Natural killer cell treated with Interleukin-12 subunit alpha and Interleukin-12 subunit beta and Interleukin-15 and Interleukin-18, amount 100 ng/mL, for 72 hours (primary cell): ENCODE measurements at regions not wholly inside any gene's neighbourhood (a gene's known extent, or its start where the extent isn't known, plus 50 kb on each side); places are given as distances from the start of the nearest gene placed in this dataset.

ENCODE experiments used
- ATAC-seq, 2 donors: fragments of 150-1000 bp; cut with Tn5 transposase in 1 of 2; sonication (Bioruptor Pico), chemical (Tn5 transposase) in 1 of 2; 2 replicates each; pipeline ENCODE4 v1.10.0; 2021
- DNase-seq: peaks from one replicate; pipeline ENCODE4 v3.0.0; 2022; ENCODE audit warnings: low spot score
- H3K27ac Mint-ChIP-seq, 2 donors: 1 replicate in 1 of 2; 2 replicates in 1 of 2; pipeline ENCODE4 v1.8.0; 2022; ENCODE audit warnings: mixed read lengths in 2 of 2, mild to moderate bottlenecking in 1 of 2, moderate library complexity in 1 of 2
- H3K27me3 Mint-ChIP-seq, 2 donors: 1 replicate in 1 of 2; 2 replicates in 1 of 2; pipeline ENCODE4 v1.8.0; 2022; ENCODE audit warnings: mixed read lengths in 2 of 2
- H3K36me3 Mint-ChIP-seq: one replicate; pipeline ENCODE4 v1.8.0; 2022; ENCODE audit warnings: mixed read lengths
- H3K4me1 Mint-ChIP-seq, 2 donors: 1 replicate in 1 of 2; 2 replicates in 1 of 2; pipeline ENCODE4 v1.8.0; 2022; ENCODE audit warnings: low read depth in 2 of 2, mixed read lengths in 2 of 2, mild to moderate bottlenecking in 1 of 2
- H3K4me3 Mint-ChIP-seq: one replicate; pipeline ENCODE4 v1.8.0; 2022; ENCODE audit warnings: mixed read lengths
- H3K9me3 Mint-ChIP-seq: 2 replicates; pipeline ENCODE4 v1.8.0; 2022; ENCODE audit warnings: mixed read lengths

- Mint-ChIP-seq H3K36me3 (peaks cover 4% of the 10 kb centered on the region), H3K27me3 (peaks cover 3 to 18% of the 10 kb centered on the region in 2 donors), H3K9me3 (peaks cover 6% of the 10 kb centered on the region), H3K4me3 (no peak overlapping the region), H3K4me1 (no peaks in the 10 kb centered on the region), H3K27ac (no peak overlapping the region)
- DNase-seq (no peak), ATAC-seq (no peak)
These were observed 157.7 kb upstream of the B3GAT2 start for GRCh38 chr6:71114544-71114943.

DNA sequence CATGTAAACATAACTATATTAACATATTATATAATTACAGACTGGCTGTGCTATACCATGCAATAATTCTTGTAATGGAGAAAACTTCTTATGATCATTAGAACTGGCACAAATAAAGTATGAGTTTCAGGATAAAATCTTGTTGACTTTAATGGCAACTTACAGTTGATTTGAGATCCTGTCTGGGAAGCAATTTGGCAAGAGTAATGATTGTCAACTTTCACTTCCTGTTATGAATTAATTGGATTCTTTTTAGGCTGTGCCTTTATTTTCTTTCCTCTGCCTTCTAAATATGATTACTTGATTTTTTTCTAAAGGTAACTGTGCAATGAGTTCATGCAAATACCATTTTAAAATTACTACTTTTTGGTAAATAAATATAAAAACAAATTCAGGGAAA is 158.1 kb upstream of the B3GAT2 start:
- H3K9me3 Mint-ChIP-seq = peaks cover 6% of the 10 kb centered on the region
- peaks cover 4% of the 10 kb centered on the region for H3K36me3 Mint-ChIP-seq
- H3K27ac Mint-ChIP-seq = no peak overlapping the region
- no peak for ATAC-seq
- peaks cover 3 to 18% of the 10 kb centered on the region in 2 donors for H3K27me3 Mint-ChIP-seq
- DNase-seq = no peak
- no peak overlapping the region for H3K4me3 Mint-ChIP-seq
- no peaks in the 10 kb centered on the region for H3K4me1 Mint-ChIP-seq

DNA sequence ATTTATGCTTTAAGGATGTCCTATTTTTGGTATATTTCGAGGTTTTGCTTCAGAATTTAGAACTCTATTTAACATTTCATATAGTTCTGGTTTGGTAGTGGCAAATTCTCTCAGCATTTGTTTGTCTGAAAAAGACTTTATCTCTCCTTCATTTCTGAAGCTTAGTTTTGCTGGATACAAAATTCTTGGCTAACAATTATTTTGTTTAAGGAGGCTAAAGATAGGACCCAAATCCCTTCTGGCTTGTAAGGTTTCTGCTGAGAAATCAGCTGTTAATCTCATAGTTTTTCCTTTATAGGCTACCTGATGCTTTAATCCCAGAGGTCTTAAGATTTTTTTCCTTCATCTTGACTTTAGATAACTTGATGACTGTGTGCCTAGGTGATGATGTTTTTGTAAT is 162.7 kb upstream of the B3GAT2 start:
- H3K9me3 Mint-ChIP-seq = peaks cover 3% of the 10 kb centered on the region
- ATAC-seq = no peak

GRCh38 chr6:71123051-71123450 is 165.6 kb upstream of the OGFRL1 start:
- DNase-seq = no peak
- no peaks in the 10 kb centered on the region for H3K27me3 Mint-ChIP-seq
- no peak overlapping the region for H3K4me3 Mint-ChIP-seq
- no peak for ATAC-seq
- H3K27ac Mint-ChIP-seq = no peak overlapping the region
- H3K36me3 Mint-ChIP-seq = peaks cover 4% of the 10 kb centered on the region
- H3K4me1 Mint-ChIP-seq = no peaks in the 10 kb centered on the region
- H3K9me3 Mint-ChIP-seq = peaks cover 12% of the 10 kb centered on the region

More for the DNA sequence above, 162.7 kb upstream of the B3GAT2 start:
- no peaks in the 10 kb centered on the region for H3K27me3 Mint-ChIP-seq
- DNase-seq = no peak
- peaks cover 4% of the 10 kb centered on the region for H3K36me3 Mint-ChIP-seq
- no peak overlapping the region for H3K27ac Mint-ChIP-seq
- H3K4me1 Mint-ChIP-seq = no peaks in the 10 kb centered on the region
- no peak overlapping the region for H3K4me3 Mint-ChIP-seq

GRCh38 chr6:71124340-71124739 is 164.3 kb upstream of the OGFRL1 start:
- DNase-seq (no peak), ATAC-seq (no peak)
- H3K27me3 Mint-ChIP-seq = no peaks in the 10 kb centered on the region
- peaks cover 12% of the 10 kb centered on the region for H3K9me3 Mint-ChIP-seq
- H3K4me3 Mint-ChIP-seq = no peak overlapping the region
- H3K36me3 Mint-ChIP-seq = peaks cover 2% of the 10 kb centered on the region
- H3K4me1 Mint-ChIP-seq = no peaks in the 10 kb centered on the region
- no peak overlapping the region for H3K27ac Mint-ChIP-seq

DNA sequence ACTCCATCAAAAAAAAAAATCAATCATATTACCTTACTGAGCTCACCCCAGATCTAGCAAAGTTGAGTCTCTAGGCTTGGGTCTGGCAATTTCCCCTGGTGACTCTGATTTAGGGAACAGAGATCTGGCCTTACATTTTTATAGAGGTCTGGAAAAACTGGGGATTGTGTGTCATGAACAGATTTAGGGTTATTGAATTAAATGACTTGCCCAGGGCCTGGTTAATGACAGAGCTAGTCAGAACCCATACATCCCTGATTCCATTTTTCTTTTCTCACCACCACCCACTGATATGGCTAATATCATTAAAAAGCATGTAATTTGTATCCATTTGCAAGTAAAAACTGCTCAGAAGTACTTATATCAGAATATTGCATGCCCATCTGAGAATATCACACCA is 163.4 kb upstream of the OGFRL1 start:
- H3K4me1 Mint-ChIP-seq = no peaks in the 10 kb centered on the region
- DNase-seq = no peak
- H3K9me3 Mint-ChIP-seq = peaks cover 14% of the 10 kb centered on the region
- ATAC-seq = no peak
- H3K36me3 Mint-ChIP-seq = no peaks in the 10 kb centered on the region
- no peaks in the 10 kb centered on the region for H3K27me3 Mint-ChIP-seq
- no peak overlapping the region for H3K27ac Mint-ChIP-seq
- H3K4me3 Mint-ChIP-seq = no peak overlapping the region

DNA sequence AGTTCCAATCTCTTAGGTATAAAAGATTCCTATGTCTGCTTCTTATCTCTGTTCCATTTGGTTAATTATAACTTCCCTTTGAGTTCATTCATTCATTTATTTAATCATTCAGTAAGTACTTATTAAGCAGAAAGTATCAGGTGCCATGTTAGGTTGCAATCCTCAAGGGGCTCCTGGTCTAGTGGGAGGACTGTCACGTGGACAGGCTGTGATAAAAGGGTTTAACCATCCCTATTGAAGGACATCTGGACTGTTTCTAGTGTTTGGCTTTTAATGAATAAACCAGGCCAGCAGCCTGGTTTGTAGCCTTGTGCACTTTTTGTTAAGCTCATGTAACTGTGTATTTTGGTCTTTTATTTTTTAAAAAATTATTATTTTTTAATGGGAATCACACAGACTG is 162.1 kb upstream of the OGFRL1 start:
- Mint-ChIP-seq H3K27me3 (no peaks in the 10 kb centered on the region), H3K4me1 (no peaks in the 10 kb centered on the region), H3K36me3 (no peaks in the 10 kb centered on the region), H3K4me3 (no peak overlapping the region), H3K27ac (no peak overlapping the region), H3K9me3 (peaks cover 14% of the 10 kb centered on the region)
- ATAC-seq = no peak
- DNase-seq = no peak

DNA sequence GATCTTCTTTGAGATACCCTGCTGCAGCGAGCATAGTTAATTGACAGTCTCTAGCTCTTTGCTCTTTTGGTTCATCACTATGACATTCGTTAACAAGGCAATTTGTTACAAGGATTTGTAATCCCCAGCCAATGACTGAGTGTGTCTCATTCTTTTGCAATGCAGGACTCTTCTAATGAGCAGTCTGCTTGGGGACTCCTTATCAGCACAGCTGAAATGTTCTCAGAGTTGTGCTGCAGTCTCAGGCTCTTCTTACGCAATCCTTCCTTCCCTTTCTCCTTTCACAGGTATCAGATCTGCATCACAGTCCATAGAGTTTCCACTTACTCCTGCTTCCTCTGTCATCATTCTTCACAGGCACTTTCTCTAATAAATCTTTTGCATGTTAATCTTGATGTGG is 161.2 kb upstream of the OGFRL1 start:
- ATAC-seq (no peak), DNase-seq (no peak)
- H3K36me3 Mint-ChIP-seq = no peaks in the 10 kb centered on the region
- peaks cover 14% of the 10 kb centered on the region for H3K9me3 Mint-ChIP-seq
- no peak overlapping the region for H3K4me3 Mint-ChIP-seq
- no peaks in the 10 kb centered on the region for H3K4me1 Mint-ChIP-seq
- no peak overlapping the region for H3K27ac Mint-ChIP-seq
- no peaks in the 10 kb centered on the region for H3K27me3 Mint-ChIP-seq

GRCh38 chr6:71130277-71130676 is 158.3 kb upstream of the OGFRL1 start:
- Mint-ChIP-seq H3K4me3 (no peak overlapping the region), H3K27ac (no peak overlapping the region), H3K27me3 (peaks cover 0 to 5% of the 10 kb centered on the region in 2 donors), H3K9me3 (peaks cover 14% of the 10 kb centered on the region), H3K36me3 (no peaks in the 10 kb centered on the region), H3K4me1 (no peaks in the 10 kb centered on the region)
- ATAC-seq = no peak
- DNase-seq = no peak

GRCh38 chr6:71134929-71135642 is 153.5 kb upstream of the OGFRL1 start:
- Mint-ChIP-seq H3K27me3 (peaks cover 0 to 11% of the 10 kb centered on the region in 2 donors), H3K4me1 (no peaks in the 10 kb centered on the region)

GRCh38 chr6:71137973-71138372 is 150.6 kb upstream of the OGFRL1 start:
- H3K4me1 Mint-ChIP-seq = no peaks in the 10 kb centered on the region
- H3K4me3 Mint-ChIP-seq = no peak overlapping the region
- no peak for DNase-seq
- ATAC-seq = no peak
- peaks cover 0 to 11% of the 10 kb centered on the region in 2 donors for H3K27me3 Mint-ChIP-seq
- no peak overlapping the region for H3K27ac Mint-ChIP-seq
- H3K36me3 Mint-ChIP-seq = no peaks in the 10 kb centered on the region
- no peaks in the 10 kb centered on the region for H3K9me3 Mint-ChIP-seq

More at GRCh38 chr6:71134929-71135642, 153.5 kb upstream of the OGFRL1 start:
- H3K27ac Mint-ChIP-seq = no peak overlapping the region
- H3K4me3 Mint-ChIP-seq = no peak overlapping the region
- no peaks in the 10 kb centered on the region for H3K36me3 Mint-ChIP-seq
- DNase-seq = no peak
- ATAC-seq = no peak
- peaks cover 2% of the 10 kb centered on the region for H3K9me3 Mint-ChIP-seq

- Mint-ChIP-seq H3K36me3 (no peaks in the 10 kb centered on the region), H3K27me3 (peaks cover 0 to 11% of the 10 kb centered on the region in 2 donors), H3K9me3 (no peaks in the 10 kb centered on the region), H3K4me3 (no peak overlapping the region), H3K4me1 (no peaks in the 10 kb centered on the region), H3K27ac (no peak overlapping the region)
- DNase-seq (no peak), ATAC-seq (no peak)
These were observed 150.2 kb upstream of the OGFRL1 start for GRCh38 chr6:71138376-71138775.

- DNase-seq (no peak), ATAC-seq (no peak)
- no peaks in the 10 kb centered on the region for H3K9me3 Mint-ChIP-seq
- H3K27me3 Mint-ChIP-seq = peaks cover 0 to 10% of the 10 kb centered on the region in 2 donors
- H3K36me3 Mint-ChIP-seq = no peaks in the 10 kb centered on the region
- H3K4me1 Mint-ChIP-seq = no peaks in the 10 kb centered on the region
- H3K4me3 Mint-ChIP-seq = no peak overlapping the region
- H3K27ac Mint-ChIP-seq = no peak overlapping the region
These were observed 149.4 kb upstream of the OGFRL1 start for GRCh38 chr6:71139249-71139648.

DNA sequence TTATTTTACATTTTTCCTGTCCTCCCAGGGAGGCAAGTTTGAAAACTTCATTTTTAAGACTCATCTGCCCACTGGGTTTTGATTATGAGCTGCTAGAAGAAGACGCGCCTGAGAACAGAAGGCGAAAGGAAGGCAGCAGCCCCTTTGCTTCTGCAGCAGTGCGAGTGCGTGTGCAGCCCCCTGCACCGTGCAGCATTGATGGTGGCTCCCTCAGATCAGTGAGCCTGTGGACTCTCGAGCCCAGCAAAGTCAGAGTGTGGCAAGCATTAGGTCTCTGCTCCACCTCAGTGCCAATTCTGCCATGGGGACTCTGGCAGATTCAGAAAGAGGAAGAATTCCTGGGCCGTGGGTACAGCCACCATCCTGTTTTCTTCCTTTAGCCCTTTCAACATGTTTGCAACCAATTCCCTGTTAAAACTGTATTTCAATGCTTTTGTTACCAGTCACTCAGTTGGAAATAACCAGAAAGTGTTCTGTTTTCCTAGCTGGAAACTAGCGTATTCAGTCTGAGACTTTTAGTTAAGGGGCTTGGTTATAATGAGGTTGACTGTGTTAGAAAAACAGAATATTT is 134.8 kb upstream of the OGFRL1 start:
- H3K4me1 Mint-ChIP-seq = no peaks in the 10 kb centered on the region
- H3K9me3 Mint-ChIP-seq = no peaks in the 10 kb centered on the region
- no peak overlapping the region for H3K27ac Mint-ChIP-seq
- no peaks in the 10 kb centered on the region for H3K36me3 Mint-ChIP-seq
- DNase-seq (no peak), ATAC-seq (no peak)
- no peak overlapping the region for H3K4me3 Mint-ChIP-seq
- H3K27me3 Mint-ChIP-seq = peaks cover 8 to 19% of the 10 kb centered on the region in 2 donors

GRCh38 chr6:71157345-71157744 is 131.3 kb upstream of the OGFRL1 start:
- ATAC-seq (no peak), DNase-seq (no peak)
- Mint-ChIP-seq H3K27ac (no peak overlapping the region), H3K4me3 (no peak overlapping the region), H3K36me3 (no peaks in the 10 kb centered on the region), H3K4me1 (no peaks in the 10 kb centered on the region), H3K27me3 (peaks cover 4 to 19% of the 10 kb centered on the region in 2 donors), H3K9me3 (no peaks in the 10 kb centered on the region)
